ENCODE measurements at regions not wholly inside any gene's neighbourhood (a gene's known extent, or its start where the extent isn't known, plus 50 kb on each side); places are given as distances from the start of the nearest gene placed in this dataset.
A peak's percentile ranks its signal among the peaks of the same experiment; 100 is the strongest.

GRCh38 chr14:21846227-21846885, 172.7 kb upstream of the OR4E1 start:
- no peaks in the 10 kb centered on the region for H3K4me1 ChIP-seq (ENCODE audit: control insufficient read depth in 4 of 4, insufficient read depth in 4 of 4, low read length in 3 of 4)
- no peak overlapping the region for H3K9ac ChIP-seq (ENCODE audit: low read depth in 1 of 2, low read length in 2 of 2)
- peak; percentile 46 for DNase-seq (ENCODE audit: low spot score)
- TF ChIP-seq CTCF (IDR thresholded peaks at IDR 0.05; ENCODE audit: low read depth, low read length, missing input control) (peak; percentile 18), JUND (IDR thresholded peaks at IDR 0.05) (no peak)
- no peaks in the 10 kb centered on the region for H3K9me3 ChIP-seq (ENCODE audit: control insufficient read depth in 4 of 4, low read length in 3 of 4)
- peaks cover 0 to 3% (median under 1%) of the 10 kb centered on the region in 4 donors for H3K27me3 ChIP-seq (ENCODE audit: control insufficient read depth in 4 of 4, insufficient read depth in 4 of 4, low read length in 3 of 4)
- H3K27ac ChIP-seq (ENCODE audit: low read depth in 1 of 2, low read length in 2 of 2): no peak overlapping the region
- no peak overlapping the region for H3K4me3 ChIP-seq (ENCODE audit: low read depth in 1 of 3, low read length in 3 of 3)
- WGBS: 27% methylated on average over 13 of the region's 13 CpGs
- no peaks in the 10 kb centered on the region for H3K36me3 ChIP-seq (ENCODE audit: control insufficient read depth in 4 of 4, insufficient read depth in 3 of 4, low read depth in 1 of 4, low read length in 3 of 4)

DNA sequence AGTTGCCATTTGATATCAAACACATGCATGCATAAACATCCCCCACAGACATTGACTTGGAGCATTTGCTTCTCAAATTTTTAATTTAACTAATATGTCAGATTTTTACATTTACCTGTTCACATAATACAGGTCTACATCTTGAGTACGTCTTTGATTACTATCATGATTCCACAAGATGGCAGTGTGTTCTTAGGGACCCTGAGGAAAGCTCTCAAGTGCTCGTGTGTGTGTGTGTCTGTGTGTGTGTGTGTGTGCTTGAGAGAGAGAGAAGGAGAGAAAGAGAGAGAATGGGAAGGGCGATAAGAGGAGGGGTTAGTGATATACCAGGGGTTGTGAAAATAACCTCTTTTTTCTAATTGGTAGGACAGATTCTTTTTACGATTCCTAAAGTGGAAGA, 167.1 kb upstream of the OR4E1 start:
- no peak overlapping the region for H3K9ac ChIP-seq (ENCODE audit: low read depth in 1 of 2, low read length in 2 of 2)
- no peak for DNase-seq (ENCODE audit: low spot score)
- TF ChIP-seq REST (IDR thresholded peaks at IDR 0.05) (no peak), EGR1 (IDR thresholded peaks at IDR 0.05; ENCODE audit: low read depth in 2 of 2) (no peak), GABPA (IDR thresholded peaks at IDR 0.05 in 1 of 2, conservative IDR thresholded peaks at IDR 0.05 in 1 of 2) (no peak), NR2F2 (IDR thresholded peaks at IDR 0.05) (no peak), RAD21 (IDR thresholded peaks at IDR 0.05) (no peak), HNF4G (IDR thresholded peaks at IDR 0.05) (no peak), TAF1 (conservative IDR thresholded peaks at IDR 0.05) (no peak), YY1 (IDR thresholded peaks at IDR 0.05) (no peak)
- H3K4me3 ChIP-seq (ENCODE audit: low read depth in 1 of 3, low read length in 3 of 3): no peak overlapping the region
- H3K27me3 ChIP-seq (ENCODE audit: control insufficient read depth in 4 of 4, insufficient read depth in 4 of 4, low read length in 3 of 4): peaks cover 0 to 8% (median 0%) of the 10 kb centered on the region in 4 donors
- no peaks in the 10 kb centered on the region for H3K4me1 ChIP-seq (ENCODE audit: control insufficient read depth in 4 of 4, insufficient read depth in 4 of 4, low read length in 3 of 4)
- H3K9me3 ChIP-seq (ENCODE audit: control insufficient read depth in 4 of 4, low read length in 3 of 4): no peaks in the 10 kb centered on the region
- WGBS: 19% methylated on average over 4 of the region's 4 CpGs
- H3K27ac ChIP-seq (ENCODE audit: low read depth in 1 of 2, low read length in 2 of 2): no peak overlapping the region
- H3K36me3 ChIP-seq (ENCODE audit: control insufficient read depth in 4 of 4, insufficient read depth in 3 of 4, low read depth in 1 of 4, low read length in 3 of 4): no peaks in the 10 kb centered on the region

DNA sequence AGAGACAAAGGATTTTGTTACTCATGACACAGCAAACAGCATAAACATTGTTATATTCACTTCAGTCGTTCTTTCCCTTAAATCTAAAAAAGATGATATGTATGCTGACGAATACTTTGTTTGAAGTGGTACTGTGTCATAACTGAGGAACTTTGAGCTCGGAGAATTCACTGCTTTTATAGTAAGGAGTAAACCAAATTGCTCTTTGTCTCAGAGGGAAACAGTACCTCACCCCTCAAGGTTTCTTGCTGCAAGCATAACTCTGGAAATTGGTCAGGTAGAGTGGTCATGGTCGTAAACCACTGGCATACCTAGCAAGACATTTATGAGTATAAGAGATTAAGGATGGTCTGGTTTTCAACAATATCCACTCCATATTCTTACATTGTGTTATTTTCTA, 160.2 kb upstream of the OR4E1 start:
- no peak for DNase-seq (ENCODE audit: low spot score)
- 67% methylated on average over 4 of the region's 4 CpGs for WGBS
- TF ChIP-seq CTCF (IDR thresholded peaks at IDR 0.05; ENCODE audit: low read depth, low read length, missing input control) (no peak), RAD21 (IDR thresholded peaks at IDR 0.05) (no peak)

More for the DNA sequence above, 160.2 kb upstream of the OR4E1 start:
- H3K27ac ChIP-seq (ENCODE audit: low read depth in 1 of 2, low read length in 2 of 2): no peak overlapping the region
- peaks cover 0 to 9% (median 0%) of the 10 kb centered on the region in 4 donors for H3K27me3 ChIP-seq (ENCODE audit: control insufficient read depth in 4 of 4, insufficient read depth in 4 of 4, low read length in 3 of 4)
- H3K4me1 ChIP-seq (ENCODE audit: control insufficient read depth in 4 of 4, insufficient read depth in 4 of 4, low read length in 3 of 4): no peaks in the 10 kb centered on the region
- no peak overlapping the region for H3K4me3 ChIP-seq (ENCODE audit: low read depth in 1 of 3, low read length in 3 of 3)
- H3K36me3 ChIP-seq (ENCODE audit: control insufficient read depth in 4 of 4, insufficient read depth in 3 of 4, low read depth in 1 of 4, low read length in 3 of 4): no peaks in the 10 kb centered on the region
- H3K9me3 ChIP-seq (ENCODE audit: control insufficient read depth in 4 of 4, low read length in 3 of 4): peaks cover 0 to 3% (median 0%) of the 10 kb centered on the region in 4 donors
- no peak overlapping the region for H3K9ac ChIP-seq (ENCODE audit: low read depth in 1 of 2, low read length in 2 of 2)

All from liver (tissue), 8 donors.